ENCODE measurements at regions not wholly inside any gene's neighbourhood (a gene's known extent, or its start where the extent isn't known, plus 50 kb on each side); places are given as distances from the start of the nearest gene placed in this dataset.

DNA sequence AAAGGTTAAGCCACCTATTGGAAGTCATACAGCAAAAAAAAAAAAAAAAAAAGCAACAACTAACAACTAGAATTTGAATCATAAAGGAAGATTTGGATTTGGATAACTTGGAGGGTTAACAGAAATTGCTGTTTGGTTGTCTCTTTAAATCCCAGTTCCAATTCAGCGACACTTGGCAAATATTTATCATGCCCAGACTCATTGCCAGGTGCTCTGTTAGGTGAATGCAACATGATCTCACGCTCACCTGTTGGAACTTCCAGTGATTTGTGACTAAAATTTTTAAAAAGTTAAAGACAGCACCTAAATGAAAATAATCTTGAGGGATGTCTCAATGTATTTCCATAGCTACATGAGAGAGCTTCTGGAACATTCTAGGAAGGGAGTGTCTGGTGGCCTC lies 103.7 kb downstream of the TBX3 start:
- TF ChIP-seq, protein P1, sequence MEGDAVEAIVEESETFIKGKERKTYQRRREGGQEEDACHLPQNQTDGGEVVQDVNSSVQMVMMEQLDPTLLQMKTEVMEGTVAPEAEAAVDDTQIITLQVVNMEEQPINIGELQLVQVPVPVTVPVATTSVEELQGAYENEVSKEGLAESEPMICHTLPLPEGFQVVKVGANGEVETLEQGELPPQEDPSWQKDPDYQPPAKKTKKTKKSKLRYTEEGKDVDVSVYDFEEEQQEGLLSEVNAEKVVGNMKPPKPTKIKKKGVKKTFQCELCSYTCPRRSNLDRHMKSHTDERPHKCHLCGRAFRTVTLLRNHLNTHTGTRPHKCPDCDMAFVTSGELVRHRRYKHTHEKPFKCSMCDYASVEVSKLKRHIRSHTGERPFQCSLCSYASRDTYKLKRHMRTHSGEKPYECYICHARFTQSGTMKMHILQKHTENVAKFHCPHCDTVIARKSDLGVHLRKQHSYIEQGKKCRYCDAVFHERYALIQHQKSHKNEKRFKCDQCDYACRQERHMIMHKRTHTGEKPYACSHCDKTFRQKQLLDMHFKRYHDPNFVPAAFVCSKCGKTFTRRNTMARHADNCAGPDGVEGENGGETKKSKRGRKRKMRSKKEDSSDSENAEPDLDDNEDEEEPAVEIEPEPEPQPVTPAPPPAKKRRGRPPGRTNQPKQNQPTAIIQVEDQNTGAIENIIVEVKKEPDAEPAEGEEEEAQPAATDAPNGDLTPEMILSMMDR (IDR thresholded peaks at IDR 0.05; ENCODE audit: control extremely low read depth in 1 of 3, insufficient read depth in 1 of 3, low read depth in 1 of 3, low read length in 3 of 3): no peak
- no peak for TF ChIP-seq POLR2A (IDR thresholded peaks at IDR 0.05; ENCODE audit: control extremely low read depth in 1 of 2, low read depth in 2 of 2, low read length in 2 of 2)
- TF ChIP-seq POLR2AphosphoS5 (IDR thresholded peaks at IDR 0.05; ENCODE audit: low read depth, low read length): no peak
- no peak for TF ChIP-seq TEAD4 (IDR thresholded peaks at IDR 0.05; ENCODE audit: low read depth, low read length)
- TF ChIP-seq JUND (IDR thresholded peaks at IDR 0.05; ENCODE audit: low read length): no peak
